ENCODE measurements at regions not wholly inside any gene's neighbourhood (a gene's known extent, or its start where the extent isn't known, plus 50 kb on each side); places are given as distances from the start of the nearest gene placed in this dataset.

GRCh38 chr11:11173316-11174025, 179.6 kb downstream of the CSNK2A3 start:
- no peak for DNase-seq (ENCODE audit: low spot score)

- no peak for DNase-seq (ENCODE audit: low spot score)
Measured at GRCh38 chr11:11171854-11172253, 181.2 kb downstream of the CSNK2A3 start.

- DNase-seq (ENCODE audit: low spot score), result no peak
Measured at GRCh38 chr11:11171285-11171684, 181.8 kb downstream of the CSNK2A3 start.

- no peak for DNase-seq (ENCODE audit: low spot score)
Measured at GRCh38 chr11:11170352-11171084, 182.5 kb downstream of the CSNK2A3 start.

- DNase-seq (ENCODE audit: low spot score), result no peak
Measured at GRCh38 chr11:11169715-11170351, 183.2 kb downstream of the CSNK2A3 start.

- no peak for DNase-seq (ENCODE audit: low spot score)
Measured at GRCh38 chr11:11167806-11168205, 185.2 kb downstream of the CSNK2A3 start.

- no peak for DNase-seq (ENCODE audit: low spot score)
Measured at GRCh38 chr11:11164334-11164690, 188.7 kb downstream of the CSNK2A3 start.

- DNase-seq (ENCODE audit: low spot score), result no peak
Measured at GRCh38 chr11:11163669-11164333, 189.2 kb downstream of the CSNK2A3 start.

GRCh38 chr11:11163236-11163635, 189.8 kb downstream of the CSNK2A3 start:
- no peak for DNase-seq (ENCODE audit: low spot score)

GRCh38 chr11:11157185-11157584, 195.9 kb downstream of the CSNK2A3 start:
- DNase-seq (ENCODE audit: low spot score), result no peak

- DNase-seq (ENCODE audit: low spot score), result no peak
Measured at GRCh38 chr11:11155962-11156815, 196.9 kb downstream of the CSNK2A3 start.

- no peak for DNase-seq (ENCODE audit: low spot score)
Measured at GRCh38 chr11:11152877-11153276, 200.2 kb downstream of the CSNK2A3 start.

- no peak for DNase-seq (ENCODE audit: low spot score)
Measured at GRCh38 chr11:11149671-11150459, 203.2 kb downstream of the CSNK2A3 start.

- no peak for DNase-seq (ENCODE audit: low spot score)
Measured at GRCh38 chr11:11148596-11148995, 204.5 kb downstream of the CSNK2A3 start.

GRCh38 chr11:11148104-11148509, 204.9 kb downstream of the CSNK2A3 start:
- peak; percentile 53 for DNase-seq (ENCODE audit: low spot score)

GRCh38 chr11:11146830-11147229, 206.2 kb downstream of the CSNK2A3 start:
- DNase-seq (ENCODE audit: low spot score), result no peak

GRCh38 chr11:11143849-11144248, 209.2 kb downstream of the CSNK2A3 start:
- DNase-seq (ENCODE audit: low spot score), result no peak

- DNase-seq (ENCODE audit: low spot score), result no peak
Measured at GRCh38 chr11:11142430-11142829, 210.6 kb downstream of the CSNK2A3 start.

- no peak for DNase-seq (ENCODE audit: low spot score)
Measured at GRCh38 chr11:11141065-11141464, 212.0 kb downstream of the CSNK2A3 start.

GRCh38 chr11:11140510-11140909, 212.5 kb downstream of the CSNK2A3 start:
- no peak for DNase-seq (ENCODE audit: low spot score)

GRCh38 chr11:11137339-11137738, 215.7 kb downstream of the CSNK2A3 start:
- DNase-seq (ENCODE audit: low spot score), result no peak

Data from putamen (tissue), 1 donor.